ENCODE measurements at regions not wholly inside any gene's neighbourhood (a gene's known extent, or its start where the extent isn't known, plus 50 kb on each side); places are given as distances from the start of the nearest gene placed in this dataset.
"Not testable (repeated sequence)": the region's sequence is repeated elsewhere in the genome, so short reads cannot be mapped to it uniquely, and the experiment has no call there.

DNA sequence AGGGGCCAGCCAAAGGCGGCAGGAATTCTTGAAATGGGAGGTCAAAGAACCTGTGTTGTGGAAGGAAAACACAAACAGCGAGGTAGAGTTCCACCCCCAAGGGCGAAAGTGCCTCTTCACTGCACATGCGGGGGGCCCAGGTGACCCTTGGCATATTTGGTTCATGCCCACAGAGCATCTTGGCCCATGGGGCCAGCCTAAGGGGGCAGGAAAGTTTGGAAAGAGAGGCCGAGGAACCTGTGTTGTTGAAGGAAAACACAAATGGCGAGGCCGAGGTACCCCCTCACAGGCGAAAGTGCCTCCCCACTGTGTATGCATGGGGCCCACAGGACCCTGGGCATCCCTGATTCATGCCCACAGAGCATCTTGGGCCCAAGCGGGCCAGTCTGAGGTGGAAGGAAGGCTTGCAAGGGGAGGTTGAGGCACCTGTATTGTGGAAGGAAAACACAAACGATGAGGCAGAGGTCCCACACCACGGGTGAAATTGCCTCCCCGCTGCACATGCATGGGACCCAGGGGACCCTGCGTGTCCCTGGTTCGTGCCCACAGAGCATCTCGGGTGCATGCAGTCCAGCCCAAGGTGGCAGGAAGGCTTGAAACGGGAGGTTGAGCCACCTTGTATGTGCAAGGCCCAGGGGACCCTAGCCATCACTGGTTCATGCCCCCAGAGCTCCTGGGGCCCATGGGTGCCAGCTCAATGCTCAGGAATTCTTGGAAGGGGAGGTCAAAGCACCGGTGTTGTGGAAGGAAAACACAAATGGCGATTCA, 384.1 kb downstream of the ALG10 start:
- no peak for DNase-seq (ENCODE audit: low read depth)
- FAIRE-seq: no peak
- H3K27me3 ChIP-seq (ENCODE audit: control insufficient read depth, insufficient read depth, low read length): no peaks in the 10 kb centered on the region
- no peaks in the 10 kb centered on the region for H3K36me3 ChIP-seq (ENCODE audit: control insufficient read depth, insufficient read depth, low read length)
- TF ChIP-seq, protein P1, sequence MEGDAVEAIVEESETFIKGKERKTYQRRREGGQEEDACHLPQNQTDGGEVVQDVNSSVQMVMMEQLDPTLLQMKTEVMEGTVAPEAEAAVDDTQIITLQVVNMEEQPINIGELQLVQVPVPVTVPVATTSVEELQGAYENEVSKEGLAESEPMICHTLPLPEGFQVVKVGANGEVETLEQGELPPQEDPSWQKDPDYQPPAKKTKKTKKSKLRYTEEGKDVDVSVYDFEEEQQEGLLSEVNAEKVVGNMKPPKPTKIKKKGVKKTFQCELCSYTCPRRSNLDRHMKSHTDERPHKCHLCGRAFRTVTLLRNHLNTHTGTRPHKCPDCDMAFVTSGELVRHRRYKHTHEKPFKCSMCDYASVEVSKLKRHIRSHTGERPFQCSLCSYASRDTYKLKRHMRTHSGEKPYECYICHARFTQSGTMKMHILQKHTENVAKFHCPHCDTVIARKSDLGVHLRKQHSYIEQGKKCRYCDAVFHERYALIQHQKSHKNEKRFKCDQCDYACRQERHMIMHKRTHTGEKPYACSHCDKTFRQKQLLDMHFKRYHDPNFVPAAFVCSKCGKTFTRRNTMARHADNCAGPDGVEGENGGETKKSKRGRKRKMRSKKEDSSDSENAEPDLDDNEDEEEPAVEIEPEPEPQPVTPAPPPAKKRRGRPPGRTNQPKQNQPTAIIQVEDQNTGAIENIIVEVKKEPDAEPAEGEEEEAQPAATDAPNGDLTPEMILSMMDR (IDR thresholded peaks at IDR 0.05; ENCODE audit: insufficient read depth, low read length, severe bottlenecking): no peak
- no peak overlapping the region for H3K4me3 ChIP-seq (ENCODE audit: low read depth, low read length)

DNA sequence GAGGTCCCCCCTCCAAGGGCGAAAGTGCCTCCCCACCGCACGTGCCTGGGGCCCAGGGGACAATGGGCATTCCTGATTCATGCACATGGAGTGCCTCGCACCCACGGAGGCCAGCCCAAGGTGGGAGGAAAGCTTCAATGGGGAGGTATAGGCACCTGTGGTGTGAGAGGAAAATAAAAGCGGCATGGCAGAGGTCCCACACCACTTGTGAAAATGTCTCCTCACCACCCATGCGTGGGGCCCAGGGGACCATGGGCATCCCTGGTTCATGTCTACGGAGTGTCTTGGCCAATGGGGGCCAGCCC, 384.7 kb downstream of the ALG10 start:
- Histone ChIP-seq H3K4me3 (ENCODE audit: low read depth, low read length) (no peak overlapping the region), H3K36me3 (ENCODE audit: control insufficient read depth, insufficient read depth, low read length) (no peaks in the 10 kb centered on the region), H3K27me3 (ENCODE audit: control insufficient read depth, insufficient read depth, low read length) (no peaks in the 10 kb centered on the region)
- DNase-seq (ENCODE audit: low read depth) (no peak), FAIRE-seq (no peak)
- TF ChIP-seq, protein P1 (IDR thresholded peaks at IDR 0.05; ENCODE audit: insufficient read depth, low read length, severe bottlenecking): no peak

DNA sequence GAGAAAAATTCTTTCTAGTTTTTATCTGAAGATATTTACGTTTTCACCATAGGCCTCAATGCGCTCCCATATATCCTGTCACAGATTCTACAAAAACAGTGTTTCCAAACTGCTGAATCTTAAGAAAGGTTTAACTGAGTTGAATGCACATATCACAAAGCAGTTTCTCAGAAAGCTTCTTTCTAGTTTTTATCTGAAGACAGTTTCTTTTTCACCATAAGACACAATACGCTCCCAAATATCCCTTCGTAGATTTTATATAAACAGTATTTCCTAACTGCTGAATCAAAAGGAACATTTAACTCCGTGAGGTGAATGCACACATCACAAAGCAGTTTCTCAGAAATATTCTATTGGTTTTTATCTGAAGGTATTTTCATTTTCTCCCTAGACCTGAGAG, 385.5 kb downstream of the ALG10 start:
- Histone ChIP-seq H3K27me3 (ENCODE audit: control insufficient read depth, insufficient read depth, low read length) (no peaks in the 10 kb centered on the region), H3K36me3 (ENCODE audit: control insufficient read depth, insufficient read depth, low read length) (no peaks in the 10 kb centered on the region), H3K4me3 (ENCODE audit: low read depth, low read length) (no peak overlapping the region)
- no peak for DNase-seq (ENCODE audit: low read depth)
- TF ChIP-seq, protein P1 (IDR thresholded peaks at IDR 0.05; ENCODE audit: insufficient read depth, low read length, severe bottlenecking): no peak
- FAIRE-seq: no peak

DNA sequence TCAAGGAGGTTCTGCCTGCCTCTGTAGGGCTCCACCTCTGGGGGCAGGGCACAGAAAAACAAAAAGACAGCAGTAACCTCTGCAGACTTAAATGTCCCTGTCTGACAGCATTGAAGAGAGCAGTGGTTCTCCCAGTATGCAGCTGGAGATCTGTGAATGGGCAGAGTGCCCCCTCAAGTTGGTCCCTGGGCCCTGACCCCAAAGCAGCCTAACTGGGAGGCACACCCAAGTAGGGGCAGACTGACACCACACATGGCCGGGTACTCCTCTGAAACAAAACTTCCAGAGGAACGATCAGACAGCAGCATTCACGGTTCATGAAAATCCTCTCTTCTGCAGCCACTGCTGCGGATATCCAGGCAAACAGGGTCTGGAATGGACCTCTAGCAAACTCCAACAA, 409.2 kb downstream of the ALG10 start:
- H3K4me3 ChIP-seq (ENCODE audit: low read depth, low read length); H3K36me3 ChIP-seq (ENCODE audit: control insufficient read depth, insufficient read depth, low read length); DNase-seq (ENCODE audit: low read depth); H3K27me3 ChIP-seq (ENCODE audit: control insufficient read depth, insufficient read depth, low read length); FAIRE-seq: not testable (repeated sequence)
